Heart left ventricle (tissue), 16 donors: ENCODE measurements at regions not wholly inside any gene's neighbourhood (a gene's known extent, or its start where the extent isn't known, plus 50 kb on each side); places are given as distances from the start of the nearest gene placed in this dataset.

Experiments used
- ATAC-seq, 4 donors: fragments of 200-7000 bp; cut with Tn5 transposase; one replicate each; pipeline ENCODE4 v1.9.1; 2020 to 2022; ENCODE audit warnings: moderate library complexity in 4 of 4, mild to moderate bottlenecking in 3 of 4, moderate number of reproducible peaks in 1 of 4
- DNase-seq, 5 donors: peaks; one replicate each; pipeline ENCODE4 v3.0.0-alpha.2; 2020
- H3K27ac ChIP-seq, 12 donors: fragments of 200-600 bp; sonication (generic) in 4 of 12; one replicate each; pipeline versions ENCODE4 v1.5.0 to v1.8.0; 2016 to 2022; ENCODE audit warnings: mild to moderate bottlenecking in 2 of 12
- H3K27me3 ChIP-seq, 9 donors: fragments of 200-600 bp; sonication (generic) in 2 of 9; one replicate each; pipeline versions ENCODE4 v1.5.1 to v1.8.0; 2016 to 2022; ENCODE audit warnings: mild to moderate bottlenecking in 3 of 9
- H3K36me3 ChIP-seq, 9 donors: fragments of 200-600 bp; sonication (generic) in 2 of 9; one replicate each; pipeline versions ENCODE4 v1.5.0 to v1.8.0; 2018 to 2022; ENCODE audit warnings: mild to moderate bottlenecking in 2 of 9
- H3K4me1 ChIP-seq, 12 donors: fragments of 200-600 bp; sonication (generic) in 4 of 12; one replicate each; pipeline versions ENCODE4 v1.5.0 to v1.8.0; 2016 to 2022; ENCODE audit warnings: mild to moderate bottlenecking in 3 of 12
- H3K4me3 ChIP-seq, 12 donors: fragments of 200-600 bp; sonication (generic) in 4 of 12; one replicate each; pipeline versions ENCODE4 v1.5.0 to v1.8.0; 2017 to 2022; ENCODE audit warnings: mild to moderate bottlenecking in 9 of 12, moderate library complexity in 4 of 12
- H3K9me3 ChIP-seq, 12 donors: fragments of 200-600 bp; sonication (generic) in 4 of 12; one replicate each; pipeline versions ENCODE4 v1.5.0 to v1.8.0; 2016 to 2022; ENCODE audit warnings: mild to moderate bottlenecking in 1 of 12
- CTCF ChIP-seq, 12 donors: fragments of 200-600 bp; sonication (generic) in 4 of 12; IDR thresholded peaks; one replicate each; pipeline versions ENCODE4 v1.5.0 to v1.8.0; 2018 to 2022; ENCODE audit warnings: antibody characterized with exemption in 12 of 12, mild to moderate bottlenecking in 5 of 12
- POLR2A ChIP-seq, 2 donors: fragments of 450-650 bp; IDR thresholded peaks; one replicate each; pipeline ENCODE4 v1.6.1; 2017; ENCODE audit warnings: antibody characterized with exemption in 2 of 2, mild to moderate bottlenecking in 2 of 2, moderate library complexity in 2 of 2
- WGBS, 4 donors: extraction: QIAGEN DNeasy Blood & Tissue Kit in 2 of 4; methylation state at CpG; one replicate each; pipeline versions ENCODE4 v1.1.5 to v1.1.7; 2013 to 2018; 5-methylcytosine and 5-hydroxymethylcytosine counted together
- intact Hi-C, 10 donors: fragments of 100-400 bp; cut with DNase I; formaldehyde crosslinking; loops; one replicate each; pipeline versions ENCODE4 v1.11.1 to v1.14.2; 2022
- donor health status: ischemic (EF 13 %, LVEDD 7.1; RV severe dilation, severe dysfunction).
- donor health status: healthy with polysubstance abuse.
- donor health status: DM: no; HTN: yes; CAD: no.
- donor health status: DM: no; HTN: no; CAD: no.
- donor health status: ischemic (EF 25% LVEDD 6.9; RV normal size, moderate dysfunction).
- donor health status: ischemic (EF 25% LVEDD 5.7; RV mildly dilated, moderate dysfunction).
- donor health status: healthy.
- donor health status: DM: yes; HTN: yes; CAD: no.
- donor health status: ischemic (EF 35%, LVEDD 5.7; RV mildly dilated, moderate dysfunction).
- donor health status: nonischemic (EF 11% LVEDD 7.7; RV severe dilation, severe dysfunction).
- donor health status: DM: yes; HTN: yes; CAD: no.
- donor health status: PGD.
- donor health status: ischemic (EF 29% LVEDD 5.4; RV normal size, mild dysfunction).
- donor health status: nonischemic (EF 23%, LVEDD 6.1; RV moderate dilation, normal function).

GRCh38 chr13:76816394-76816793 lies 69.8 kb downstream of the KCTD12 start:
- no peaks in the 10 kb centered on the region for H3K36me3 ChIP-seq
- ATAC-seq (no peak), DNase-seq (no peak)
- H3K27ac ChIP-seq = no peak overlapping the region
- H3K4me3 ChIP-seq = no peak overlapping the region
- intact Hi-C loops = loop anchor here in 2 of 10 donors (10.0 kb wide), 2 partner anchors 62 to 142 kb away; no protein-coding TSS in a partner anchor
- peaks cover 0 to 40% (median 23%) of the 10 kb centered on the region in 12 donors for H3K4me1 ChIP-seq
- no peaks in the 10 kb centered on the region for H3K9me3 ChIP-seq
- WGBS, 4 donors = 84 to 90% (median 86%) methylated on average over 5 of the region's 5 CpGs
- TF ChIP-seq CTCF (IDR thresholded peaks at IDR 0.05) (no peak), POLR2A (IDR thresholded peaks at IDR 0.05) (no peak)
- no peaks in the 10 kb centered on the region for H3K27me3 ChIP-seq

- intact Hi-C loops = loop anchor here in 2 of 10 donors (10.0 kb wide), 2 partner anchors 61 to 141 kb away; no protein-coding TSS in a partner anchor
- Histone ChIP-seq H3K4me3 (no peak overlapping the region), H3K36me3 (no peaks in the 10 kb centered on the region), H3K9me3 (peaks cover 0 to under 1% (median 0%) of the 10 kb centered on the region in 12 donors), H3K27ac (no peak overlapping the region), H3K4me1 (peaks cover 0 to 34% (median 21%) of the 10 kb centered on the region in 12 donors), H3K27me3 (no peaks in the 10 kb centered on the region)
- DNase-seq = no peak
- WGBS, 4 donors = 81 to 83% (median 83%) methylated on average over 2 of the region's 2 CpGs
- ATAC-seq = no peak
- TF ChIP-seq POLR2A (IDR thresholded peaks at IDR 0.05) = no peak
- no peak for TF ChIP-seq CTCF (IDR thresholded peaks at IDR 0.05)
These were observed 70.9 kb downstream of the KCTD12 start for GRCh38 chr13:76815344-76815743.

- Histone ChIP-seq H3K27ac (peak overlapping the region in 5 of 12 donors; percentile 4 to 67 (median 53)), H3K27me3 (no peaks in the 10 kb centered on the region), H3K9me3 (peaks cover 0 to 6% (median 0%) of the 10 kb centered on the region in 12 donors), H3K4me3 (no peak overlapping the region), H3K4me1 (peaks cover 0 to 32% (median 19%) of the 10 kb centered on the region in 12 donors), H3K36me3 (no peaks in the 10 kb centered on the region)
- ATAC-seq (no peak), DNase-seq (peak in 1 of 5 donors; percentile 34)
- no peak for TF ChIP-seq POLR2A (IDR thresholded peaks at IDR 0.05)
- TF ChIP-seq CTCF (IDR thresholded peaks at IDR 0.05) = no peak
- intact Hi-C loops = loop anchor here in 2 of 10 donors (10.0 kb wide), 2 partner anchors 59 to 139 kb away; no protein-coding TSS in a partner anchor
These were observed 72.3 kb downstream of the KCTD12 start for GRCh38 chr13:76813891-76814290.

GRCh38 chr13:76813000-76813691 lies 73.1 kb downstream of the KCTD12 start:
- TF ChIP-seq POLR2A (IDR thresholded peaks at IDR 0.05) (no peak), CTCF (IDR thresholded peaks at IDR 0.05) (no peak)
- peak; percentile 61 to 82 (median 76) for ATAC-seq
- H3K4me3 ChIP-seq = no peak overlapping the region
- no peaks in the 10 kb centered on the region for H3K27me3 ChIP-seq
- H3K36me3 ChIP-seq = no peaks in the 10 kb centered on the region
- peaks cover 0 to 8% (median 0%) of the 10 kb centered on the region in 12 donors for H3K9me3 ChIP-seq
- 53 to 73% (median 65%) methylated on average over 4 of the region's 4 CpGs for WGBS, 4 donors
- peak overlapping the region in 10 of 12 donors; percentile 4 to 67 (median 46) for H3K27ac ChIP-seq
- peak in 4 of 5 donors; percentile 65 to 85 (median 76) for DNase-seq
- intact Hi-C loops = loop anchor here in 2 of 10 donors (10.0 kb wide), 2 partner anchors 58 to 138 kb away; no protein-coding TSS in a partner anchor
- H3K4me1 ChIP-seq = peaks cover 0 to 33% (median 19%) of the 10 kb centered on the region in 12 donors
